ENCODE measurements at regions not wholly inside any gene's neighbourhood (a gene's known extent, or its start where the extent isn't known, plus 50 kb on each side); places are given as distances from the start of the nearest gene placed in this dataset.

DNA sequence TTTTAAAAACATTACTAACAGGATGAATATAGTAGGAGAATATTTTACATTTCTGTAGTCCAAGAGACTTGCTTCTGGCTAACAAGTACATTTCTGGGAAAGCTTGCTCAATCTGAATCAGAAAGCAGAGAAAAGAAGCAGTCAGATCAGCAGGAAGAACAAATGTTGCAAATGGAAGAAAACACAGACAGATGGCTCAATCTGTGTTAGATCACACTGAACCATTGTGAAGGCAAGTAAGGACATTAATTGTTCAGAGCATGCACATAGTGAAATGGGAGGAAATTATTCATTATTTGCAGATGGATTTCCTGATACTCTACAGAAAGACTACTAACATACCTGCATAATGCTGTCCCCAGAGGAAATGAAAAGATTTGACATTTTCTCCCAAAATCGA is 65.2 kb upstream of the CNOT2 start:
- Histone ChIP-seq H3K4me2 (0 out of 2 replicates have a peak overlapping the region, but pooled peaks have one; percentile 9), H3K9me2 (ENCODE audit: insufficient read depth) (peaks cover 3% of the 10 kb centered on the region; the same call in 1 of the 2 replicates), H3K9me3 (ENCODE audit: insufficient read depth, low read depth) (peaks cover 3% of the 10 kb centered on the region; the same call in 1 of the 2 replicates), H3K27ac (no peak overlapping the region), H3K4me3 (no peak overlapping the region), H4K20me1 (ENCODE audit: insufficient read depth) (no peaks in the 10 kb centered on the region), H3K79me2 (ENCODE audit: low read depth) (no peaks in the 10 kb centered on the region), H3K4me1 (replicated peaks; ENCODE audit: insufficient read depth) (no peaks in the 10 kb centered on the region; the same call in 1 of the 2 replicates), H3K27me3 (ENCODE audit: insufficient read depth, low read depth) (no peaks in the 10 kb centered on the region), H3K36me3 (ENCODE audit: low read depth) (no peaks in the 10 kb centered on the region), H3F3A (ENCODE audit: insufficient read depth, low read depth) (0 out of 2 replicates have a peak, but pooled peaks cover 4% of the 10 kb centered on the region), H2AFZ (peak overlapping the region; percentile 52)
- intact Hi-C loops (cut with micrococcal nuclease; ENCODE audit: unreplicated experiment), result no loop called here
- ChIA-PET POLR2A (ENCODE audit: unreplicated experiment) (no interaction called here), CTCF (no interaction called here)
- no peak for DNase-seq
- no peak for TF ChIP-seq CTCF (conservative IDR thresholded peaks at IDR 0.05)
- no peak for TF ChIP-seq EZH2 (IDR thresholded peaks at IDR 0.05; ENCODE audit: low read depth)
- no TSS peak for BruUV-seq (replicated peaks)

DNA sequence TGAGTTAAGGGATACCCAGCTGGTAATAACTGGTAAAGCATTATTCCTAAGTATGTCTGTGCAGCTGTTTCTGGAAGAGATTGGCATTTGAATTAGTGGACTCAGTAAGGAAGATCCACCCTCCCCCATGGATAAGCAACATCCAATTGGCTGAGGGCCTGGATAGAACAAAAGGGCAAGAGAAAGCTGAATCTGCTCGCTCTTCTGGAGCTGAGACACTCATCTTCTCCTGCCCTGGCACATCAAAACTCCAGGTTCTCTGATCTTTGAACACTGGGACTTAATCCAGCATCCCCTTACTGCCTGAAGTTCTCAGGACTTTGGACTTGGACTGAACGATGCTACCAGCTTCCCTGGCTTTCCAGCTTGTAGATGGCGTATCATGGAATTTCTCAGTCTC is 63.1 kb upstream of the CNOT2 start:
- Histone ChIP-seq H3K27me3 (ENCODE audit: insufficient read depth, low read depth) (no peaks in the 10 kb centered on the region), H3K4me3 (no peak overlapping the region), H4K20me1 (ENCODE audit: insufficient read depth) (no peaks in the 10 kb centered on the region), H2AFZ (no peak overlapping the region), H3K79me2 (ENCODE audit: low read depth) (no peaks in the 10 kb centered on the region), H3K4me1 (replicated peaks; ENCODE audit: insufficient read depth) (no peaks in the 10 kb centered on the region; the same call in 1 of the 2 replicates), H3K36me3 (ENCODE audit: low read depth) (no peaks in the 10 kb centered on the region), H3K27ac (no peak overlapping the region), H3K9me3 (ENCODE audit: insufficient read depth, low read depth) (peaks cover 3% of the 10 kb centered on the region; the same call in 1 of the 2 replicates), H3K4me2 (no peak overlapping the region), H3K9me2 (ENCODE audit: insufficient read depth) (peaks cover 3% of the 10 kb centered on the region; the same call in 1 of the 2 replicates), H3F3A (ENCODE audit: insufficient read depth, low read depth) (0 out of 2 replicates have a peak, but pooled peaks cover 4% of the 10 kb centered on the region)
- no TSS peak for BruUV-seq (replicated peaks)
- intact Hi-C loops (cut with micrococcal nuclease; ENCODE audit: unreplicated experiment), result no loop called here
- TF ChIP-seq CTCF (conservative IDR thresholded peaks at IDR 0.05) (no peak), EZH2 (IDR thresholded peaks at IDR 0.05; ENCODE audit: low read depth) (no peak)
- no peak for DNase-seq
- CTCF ChIA-PET, result no interaction called here
- POLR2A ChIA-PET (ENCODE audit: unreplicated experiment), result no interaction called here

- TF ChIP-seq EZH2 (IDR thresholded peaks at IDR 0.05; ENCODE audit: low read depth) (no peak), CTCF (conservative IDR thresholded peaks at IDR 0.05) (no peak)
- Histone ChIP-seq H3K4me1 (replicated peaks; ENCODE audit: insufficient read depth) (peaks cover 4% of the 10 kb centered on the region), H3K27ac (no peak overlapping the region), H3K36me3 (ENCODE audit: low read depth) (no peaks in the 10 kb centered on the region), H3K27me3 (ENCODE audit: insufficient read depth, low read depth) (no peaks in the 10 kb centered on the region), H3K9me2 (ENCODE audit: insufficient read depth) (no peaks in the 10 kb centered on the region), H3F3A (ENCODE audit: insufficient read depth, low read depth) (no peaks in the 10 kb centered on the region), H4K20me1 (ENCODE audit: insufficient read depth) (no peaks in the 10 kb centered on the region), H3K4me2 (no peak overlapping the region), H2AFZ (no peak overlapping the region), H3K9me3 (ENCODE audit: insufficient read depth, low read depth) (no peaks in the 10 kb centered on the region), H3K4me3 (no peak overlapping the region), H3K79me2 (ENCODE audit: low read depth) (no peaks in the 10 kb centered on the region)
- ChIA-PET CTCF (no interaction called here), POLR2A (ENCODE audit: unreplicated experiment) (no interaction called here)
- no TSS peak for BruUV-seq (replicated peaks)
- intact Hi-C loops (cut with micrococcal nuclease; ENCODE audit: unreplicated experiment), result no loop called here
- no peak for DNase-seq
Measured at GRCh38 chr12:70185301-70185700, 57.9 kb upstream of the CNOT2 start.

Measured in PC-9 (cell line).